HUDEP-2 (cell line): ENCODE measurements at regions not wholly inside any gene's neighbourhood (a gene's known extent, or its start where the extent isn't known, plus 50 kb on each side); places are given as distances from the start of the nearest gene placed in this dataset.
A peak's percentile ranks its signal among the peaks of the same experiment; 100 is the strongest.

ENCODE experiments used
- DNase-seq, 76 experiments: peaks; one replicate each; lab custom pipeline; 2025; ENCODE audit not compliant: unreplicated experiment in 76 of 76; lab: John Stamatoyannopoulos, UW

DNA sequence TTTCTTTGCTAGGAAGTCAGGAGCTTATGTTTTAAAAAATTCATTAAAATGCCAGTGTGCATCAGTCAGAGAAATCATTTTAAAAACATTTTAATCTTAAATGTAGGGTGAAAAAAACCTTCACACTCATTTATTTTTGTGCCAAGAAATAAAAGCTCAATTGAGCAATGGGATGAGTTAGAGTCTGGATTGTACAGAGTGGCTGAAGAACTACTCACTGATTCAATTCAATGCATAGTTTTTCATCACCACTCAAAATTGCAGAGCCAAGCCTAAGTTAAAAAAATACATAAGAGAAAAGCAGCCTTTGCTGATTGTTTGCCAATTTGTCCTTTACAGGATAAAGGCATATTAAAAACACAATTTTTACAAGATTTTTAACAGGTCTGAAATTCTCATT lies 168.2 kb upstream of the DMRTA1 start:
- no peak for DNase-seq

DNA sequence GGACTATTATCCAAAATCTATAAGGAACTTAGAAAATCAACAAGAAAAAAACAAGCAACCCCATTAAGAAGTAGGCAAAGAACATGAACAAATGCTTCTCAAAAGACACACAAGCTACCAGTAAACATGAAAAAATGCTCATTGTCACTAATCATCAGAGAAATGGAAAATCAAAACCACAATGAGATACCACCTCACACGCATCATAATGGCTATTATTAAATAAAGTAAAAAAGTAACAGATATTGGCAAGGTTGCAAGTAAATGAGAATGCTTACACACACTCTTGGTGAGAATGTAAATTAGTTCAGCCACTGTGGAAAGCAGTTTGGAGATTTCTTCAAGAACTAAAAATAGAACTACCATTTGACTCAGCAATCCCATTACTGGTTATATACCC lies 167.0 kb upstream of the DMRTA1 start:
- DNase-seq = no peak

DNA sequence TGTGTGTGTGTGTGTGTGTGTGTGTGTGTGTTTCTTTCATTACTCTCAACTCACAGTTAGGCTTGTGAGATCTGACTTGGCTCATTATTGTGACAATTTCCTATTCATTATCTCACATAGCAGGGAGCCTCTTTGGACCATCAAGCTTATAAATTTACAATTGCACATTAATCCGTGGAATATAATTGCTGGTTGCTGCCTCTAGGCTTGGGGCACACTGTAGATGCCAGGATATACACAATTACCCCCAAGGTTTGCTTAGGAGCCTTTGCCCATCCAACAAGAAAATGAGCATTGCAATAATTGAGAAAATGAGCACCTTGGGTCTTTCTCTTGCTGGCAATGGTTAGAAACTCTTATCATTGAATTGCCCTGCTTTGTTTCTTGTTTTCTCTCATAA lies 161.6 kb upstream of the DMRTA1 start:
- no peak for DNase-seq

DNA sequence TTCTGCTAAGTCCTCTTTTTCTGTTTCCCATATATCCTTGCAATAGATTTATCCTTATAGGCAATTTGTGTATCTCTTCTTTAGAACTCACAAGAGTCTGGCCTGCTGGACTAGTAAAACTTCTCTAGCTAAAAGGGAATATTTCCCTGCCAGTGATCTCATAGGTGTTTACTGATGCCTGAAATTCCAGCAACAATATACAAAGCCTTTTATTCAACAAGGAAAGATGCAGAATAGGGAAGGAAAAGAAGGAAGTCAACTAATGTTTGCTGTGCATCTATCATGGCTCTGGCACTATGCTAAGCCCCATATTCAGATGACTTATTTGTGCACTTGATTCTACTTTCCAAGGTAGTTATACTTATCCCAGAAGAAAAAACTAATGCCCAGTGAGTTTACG lies 160.0 kb upstream of the DMRTA1 start:
- no peak for DNase-seq

DNA sequence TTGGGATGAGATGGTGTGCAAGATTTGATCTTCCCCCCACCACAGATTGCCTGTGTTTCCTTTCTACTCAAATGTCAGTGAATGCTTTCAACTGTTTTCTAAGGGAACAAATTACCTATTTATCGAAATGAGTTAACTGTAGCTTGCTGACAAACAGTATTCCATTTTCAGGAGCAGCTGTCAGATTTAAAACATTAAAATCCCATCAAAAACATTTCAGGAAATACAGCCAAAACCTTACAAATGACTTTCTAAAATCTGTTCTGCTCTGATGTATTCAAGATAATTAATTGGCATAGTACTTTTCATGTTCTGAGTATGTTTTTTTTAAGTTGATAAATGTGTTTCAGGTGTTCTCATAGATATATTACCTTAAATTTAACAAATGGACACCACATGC lies 158.0 kb upstream of the DMRTA1 start:
- no peak for DNase-seq

DNA sequence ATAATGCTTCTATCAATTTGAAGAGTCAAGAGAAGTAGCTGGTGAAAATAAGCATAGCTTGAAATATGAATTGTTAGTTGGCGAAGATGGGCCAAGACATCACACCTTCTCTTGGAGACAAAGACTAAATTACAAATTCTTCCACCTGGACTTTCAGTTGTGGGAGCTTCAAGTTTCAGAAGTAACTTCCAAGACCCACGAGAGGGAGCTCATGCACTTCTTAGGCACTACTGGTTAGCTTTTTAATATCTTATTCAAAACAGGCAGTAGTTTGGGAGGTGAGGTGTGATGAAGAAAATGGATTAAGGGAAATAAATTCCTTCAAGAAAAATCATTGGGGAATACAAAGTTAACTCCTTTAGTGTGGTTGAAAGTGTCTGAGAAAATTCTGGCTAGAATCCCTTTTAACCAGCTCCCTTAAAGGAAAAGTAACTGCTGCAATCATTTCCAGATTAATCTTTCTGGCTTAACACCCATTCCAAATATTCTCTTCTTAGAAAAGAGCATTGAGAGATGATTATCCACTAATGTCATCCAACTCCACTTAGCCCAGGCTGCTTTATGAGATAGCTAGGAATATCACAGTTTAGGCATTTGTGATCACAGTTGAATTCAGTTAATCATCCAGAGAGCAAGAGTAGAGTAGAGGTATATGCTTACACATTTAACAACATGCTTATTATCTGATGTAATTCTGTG lies 139.5 kb upstream of the DMRTA1 start:
- peak in 12 of 76 experiments; percentile 1 to 28 (median 6) for DNase-seq

DNA sequence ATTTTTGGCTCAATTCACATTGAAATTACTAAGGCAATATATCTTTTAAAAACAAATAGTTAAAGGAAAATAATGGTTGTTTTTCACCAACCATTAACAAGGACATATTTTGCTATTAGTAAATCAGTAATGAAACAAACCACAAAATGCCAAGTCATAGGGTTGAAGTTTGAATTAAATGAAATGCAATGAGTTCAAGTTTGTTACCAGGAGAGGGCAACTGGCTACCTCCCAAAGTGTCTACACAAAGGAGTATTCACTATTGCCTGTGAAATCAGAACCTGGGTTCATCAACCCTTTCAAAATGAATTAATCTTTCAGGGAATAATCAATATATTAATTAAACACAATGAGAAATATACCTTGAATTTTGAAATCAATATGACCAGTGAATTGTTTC lies 138.4 kb upstream of the DMRTA1 start:
- DNase-seq = no peak

DNA sequence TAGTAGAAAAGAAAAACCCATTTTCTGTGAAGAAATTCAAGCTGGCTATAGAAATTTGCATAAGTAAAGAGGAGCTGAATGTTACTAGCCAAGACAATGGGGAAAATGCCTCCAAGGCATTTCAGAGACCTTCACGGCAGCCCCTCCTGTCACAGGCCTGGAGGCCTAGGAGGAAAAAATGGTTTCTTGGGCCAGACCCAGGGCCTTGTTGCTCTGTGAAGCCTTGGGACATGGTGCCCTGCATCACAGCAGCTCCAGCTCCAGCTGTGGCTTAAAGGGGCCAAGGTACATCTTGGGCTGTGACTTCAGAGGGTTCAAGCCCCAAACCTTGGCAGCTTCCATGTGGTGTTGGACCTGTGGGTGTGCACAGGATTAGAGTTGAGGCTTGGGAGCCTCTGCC lies 130.0 kb upstream of the DMRTA1 start:
- DNase-seq = no peak

DNA sequence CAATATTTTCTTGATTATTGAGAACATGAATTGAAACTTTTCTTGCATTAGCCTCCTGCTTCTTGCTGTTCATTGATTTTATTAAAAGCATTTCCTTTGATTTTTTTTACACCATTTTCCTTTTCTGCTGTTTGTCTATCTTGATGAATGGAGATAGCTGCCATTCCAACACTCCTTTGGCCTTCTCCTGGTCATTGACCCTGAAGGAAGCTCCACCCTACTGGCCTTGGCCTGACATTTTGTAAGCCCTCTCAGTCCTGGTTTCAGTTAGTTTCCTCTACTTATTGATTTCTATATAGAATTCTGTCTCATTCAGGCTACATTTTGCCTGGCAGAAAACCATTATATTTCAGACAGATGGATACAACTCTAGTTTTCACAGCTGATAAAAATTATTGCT lies 115.1 kb upstream of the DMRTA1 start:
- no peak for DNase-seq

DNA sequence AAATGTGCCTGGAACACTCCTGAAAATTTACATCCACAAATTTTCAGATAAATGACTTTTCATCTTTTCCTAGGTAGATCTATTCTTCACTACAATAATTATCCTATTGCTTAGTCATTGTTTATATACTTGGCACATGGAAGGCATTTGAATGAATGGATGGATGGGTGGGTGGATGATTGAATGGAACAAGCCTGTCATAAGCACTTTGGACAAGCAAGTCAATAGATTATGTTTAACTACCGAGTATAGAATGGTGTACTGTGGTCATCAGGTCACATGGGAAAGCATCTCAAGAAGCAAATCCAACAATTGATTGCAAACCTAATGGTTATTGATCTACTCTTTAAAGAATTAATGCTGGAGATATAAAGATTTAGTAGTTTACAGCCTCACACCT lies 114.4 kb upstream of the DMRTA1 start:
- no peak for DNase-seq

DNA sequence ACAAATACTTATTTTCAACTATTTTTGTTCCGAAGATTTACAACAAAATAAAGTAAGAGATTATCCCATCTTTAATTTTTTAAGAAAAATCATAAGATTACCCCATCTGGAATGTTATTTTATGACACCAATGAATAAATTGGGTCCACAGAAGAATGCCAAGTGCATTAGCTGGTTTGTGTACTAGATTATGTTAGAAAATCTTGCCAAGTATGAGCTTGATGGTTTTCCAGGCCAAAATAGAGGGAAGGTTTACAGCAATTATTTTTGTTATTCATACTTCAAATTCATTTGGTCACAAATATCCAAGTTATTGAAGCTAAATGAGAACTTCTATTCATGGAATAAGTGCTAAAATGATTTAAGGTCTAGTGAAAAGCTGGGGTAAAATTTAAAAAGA lies 109.4 kb upstream of the DMRTA1 start:
- no peak for DNase-seq

DNA sequence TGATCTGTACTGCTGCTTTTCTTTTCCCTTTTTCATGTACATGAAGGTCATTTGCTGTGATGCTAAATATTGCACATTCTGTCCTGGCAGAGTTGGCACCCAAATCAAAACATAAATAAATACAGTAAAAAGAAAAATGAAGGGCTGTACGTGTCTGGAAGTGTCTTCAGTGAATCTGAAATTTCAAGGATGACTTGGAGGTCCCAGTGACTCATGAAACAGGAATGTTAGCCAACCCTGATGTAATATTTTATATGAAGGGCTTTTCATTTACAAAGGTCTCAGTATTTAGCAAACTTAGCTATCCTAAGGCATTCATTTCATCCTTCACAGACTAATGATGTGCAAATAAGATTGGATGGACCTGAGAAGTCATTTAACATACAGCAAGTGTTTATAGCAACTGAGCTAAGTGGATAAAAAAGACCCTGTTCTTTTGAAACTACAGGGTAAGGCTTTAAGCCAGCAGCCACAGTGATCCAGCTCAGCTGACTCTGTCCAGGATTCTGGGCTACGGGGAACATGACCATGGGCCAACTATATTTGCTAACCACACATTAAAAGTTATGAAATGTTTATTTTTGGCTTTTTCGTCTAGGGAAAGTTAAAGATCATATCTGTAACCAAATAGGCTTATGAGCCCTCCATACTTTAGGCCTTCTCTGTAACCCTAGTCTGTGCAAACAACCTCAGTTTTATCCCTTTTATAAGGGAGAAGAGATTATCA lies 104.0 kb upstream of the DMRTA1 start:
- DNase-seq = no peak

DNA sequence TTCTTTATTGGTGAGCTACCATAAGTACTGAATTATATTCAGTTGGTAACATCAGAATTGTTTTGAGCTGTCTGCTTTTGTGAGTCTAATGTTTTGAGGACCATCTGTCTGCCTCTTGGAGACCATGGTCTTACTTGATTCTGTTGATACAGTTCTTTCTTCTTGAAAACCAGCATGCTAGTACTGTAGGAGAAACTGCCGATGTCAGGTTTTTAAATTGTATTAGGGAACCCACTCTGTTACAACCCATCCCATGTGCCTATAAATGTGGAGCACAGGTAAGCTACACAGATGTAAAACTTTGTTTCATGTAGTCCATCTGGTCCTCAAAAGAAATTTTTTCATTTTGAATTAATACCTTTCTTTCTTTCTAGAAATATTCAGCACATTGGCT lies 103.4 kb upstream of the DMRTA1 start:
- DNase-seq = no peak

DNA sequence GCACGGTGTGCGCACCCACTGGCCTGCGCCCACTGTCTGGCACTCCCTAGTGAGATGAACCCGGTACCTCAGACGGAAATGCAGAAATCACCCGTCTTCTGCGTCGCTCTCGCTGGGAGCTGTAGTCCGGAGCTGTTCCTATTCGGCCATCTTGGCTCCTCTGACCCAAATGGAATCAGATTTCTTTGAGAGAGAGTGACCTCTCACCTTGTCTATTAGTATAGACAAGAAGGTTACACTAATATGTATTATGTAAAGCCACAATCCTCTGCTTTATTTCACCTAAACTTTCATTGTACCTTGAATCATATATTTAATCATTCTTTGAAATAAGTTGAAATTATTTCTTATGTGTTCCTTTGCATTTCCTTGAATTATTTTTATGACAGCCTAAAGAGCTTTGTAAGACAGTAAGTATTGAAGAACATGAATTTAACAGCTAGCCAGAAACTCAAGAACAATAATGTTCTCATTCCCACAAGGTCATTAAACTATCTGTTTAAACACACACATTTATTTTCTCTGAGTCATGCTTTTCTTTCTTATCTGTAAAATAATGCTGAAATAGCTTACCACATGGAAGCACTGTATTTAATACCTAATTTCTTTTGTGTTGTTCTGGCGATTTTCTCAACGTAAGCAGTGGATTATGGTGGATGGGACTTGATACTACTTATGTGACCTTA lies 91.8 kb upstream of the DMRTA1 start:
- DNase-seq = no peak

DNA sequence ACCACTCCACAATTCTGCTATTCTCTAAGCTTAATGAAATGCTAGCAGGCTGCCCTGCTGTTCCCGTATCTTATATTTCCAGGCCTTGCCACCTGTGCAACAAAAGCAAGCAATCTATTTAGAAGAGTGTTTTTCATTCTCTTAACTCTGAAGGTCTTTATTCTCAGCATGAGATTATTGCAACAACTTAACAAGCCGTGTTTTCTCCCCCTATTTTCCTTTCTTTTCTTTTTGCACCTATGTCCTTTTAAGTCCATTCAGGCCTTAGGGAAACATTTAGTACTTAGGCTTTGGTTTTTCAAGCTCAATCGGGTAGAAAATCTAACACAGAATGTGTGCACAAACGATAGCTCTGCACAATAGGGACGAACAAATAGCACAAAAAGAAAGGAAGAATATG lies 89.6 kb upstream of the DMRTA1 start:
- DNase-seq = no peak

DNA sequence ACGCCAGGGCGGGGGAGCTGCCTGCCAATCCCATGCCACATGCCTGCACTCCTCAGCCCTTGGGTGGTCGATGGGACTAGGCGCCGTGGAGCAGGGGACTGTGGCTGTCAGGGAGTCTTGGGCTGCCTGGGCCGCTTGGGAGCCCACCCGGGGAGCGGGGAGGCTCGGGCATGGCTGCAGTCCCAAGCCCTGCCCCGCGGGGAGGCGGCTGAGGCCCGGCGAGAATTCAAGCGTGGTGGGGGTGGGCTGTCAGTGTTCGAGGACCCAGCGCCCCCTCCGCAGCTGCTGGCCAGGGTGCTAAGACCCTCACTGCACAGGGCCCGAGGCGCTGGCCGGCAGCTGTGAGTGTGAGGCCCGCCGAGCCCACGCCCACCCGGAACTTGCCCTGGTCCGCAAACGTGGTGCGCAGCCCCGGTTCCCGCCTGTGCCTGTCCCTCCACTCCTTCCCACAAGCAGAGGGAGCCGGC lies 83.2 kb upstream of the DMRTA1 start:
- no peak for DNase-seq

DNA sequence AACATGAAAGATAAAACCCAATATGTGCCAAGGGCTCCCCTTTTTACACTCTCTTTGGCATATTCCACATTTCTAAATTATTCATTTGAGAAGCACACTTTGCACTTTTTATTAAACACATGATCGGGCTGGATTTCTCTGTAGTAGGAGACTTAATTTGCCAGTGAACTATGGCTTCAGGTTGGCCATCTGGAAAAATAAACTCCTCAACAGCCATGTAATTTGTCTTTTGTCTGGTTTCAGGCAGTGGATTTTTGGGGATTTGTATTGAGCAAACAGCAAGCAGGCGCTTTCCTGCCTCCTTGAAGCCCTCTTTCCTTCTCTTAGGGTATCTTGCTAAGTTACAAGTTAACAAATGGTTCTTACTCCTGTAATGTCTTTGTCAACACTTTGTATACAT lies 73.0 kb upstream of the DMRTA1 start:
- DNase-seq = no peak

DNA sequence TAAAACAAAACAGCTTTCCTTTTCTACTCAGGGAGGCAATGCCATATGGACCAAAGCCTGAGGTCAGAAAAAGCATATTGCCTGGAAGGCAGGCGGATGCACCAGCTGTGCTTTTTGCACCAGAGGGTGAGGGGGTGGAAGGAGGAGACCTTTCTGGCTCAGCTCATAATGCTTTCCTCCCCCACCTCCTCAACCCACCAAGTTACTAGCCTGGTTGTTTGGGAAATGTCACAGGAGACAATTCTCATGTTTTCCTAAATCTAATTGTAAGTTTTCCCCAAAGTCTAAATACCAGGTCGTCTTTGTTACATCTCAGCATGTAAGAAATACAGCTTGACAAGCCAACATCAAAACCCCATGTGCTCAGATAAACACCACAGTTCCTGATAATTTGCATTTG lies 72.6 kb upstream of the DMRTA1 start:
- DNase-seq = no peak

DNA sequence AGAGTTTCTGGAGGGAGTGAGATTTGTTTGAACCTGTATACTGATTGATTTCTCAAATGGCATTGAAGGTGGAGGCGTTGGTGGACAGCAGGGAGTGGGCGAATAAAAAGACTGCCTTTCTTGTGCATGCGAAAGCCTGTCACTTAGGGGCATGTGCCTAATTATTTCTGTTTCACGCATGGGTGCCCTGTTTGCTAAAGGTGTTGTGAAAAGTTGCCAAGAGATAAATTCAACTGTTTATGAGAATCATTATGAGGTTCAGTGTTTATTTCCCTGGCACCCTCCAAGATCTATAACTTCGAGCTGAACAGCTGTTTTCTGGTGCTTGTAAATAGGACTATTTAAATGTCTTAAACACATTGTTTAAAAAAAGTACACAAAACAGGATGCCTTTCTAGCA lies 67.4 kb upstream of the DMRTA1 start:
- no peak for DNase-seq

DNA sequence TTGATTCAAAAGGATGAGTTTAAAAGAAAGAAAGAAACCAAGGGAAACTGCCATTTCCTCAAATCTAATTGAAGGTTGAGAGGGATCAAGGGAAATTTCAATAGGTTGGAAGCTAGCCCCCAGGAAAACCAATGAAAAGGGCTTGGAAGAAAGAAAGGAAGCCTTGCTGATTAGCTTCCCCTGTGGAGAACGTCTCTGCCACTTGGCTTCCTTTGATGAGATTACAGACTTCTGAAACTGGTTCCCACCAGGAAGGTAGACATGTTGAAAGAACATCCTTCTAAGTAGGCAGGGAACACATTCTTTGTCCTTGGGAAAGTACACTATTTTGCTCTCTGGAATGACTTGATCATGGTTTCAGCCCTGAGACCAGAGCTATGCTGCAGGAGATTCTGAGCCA lies 65.5 kb upstream of the DMRTA1 start:
- no peak for DNase-seq

DNA sequence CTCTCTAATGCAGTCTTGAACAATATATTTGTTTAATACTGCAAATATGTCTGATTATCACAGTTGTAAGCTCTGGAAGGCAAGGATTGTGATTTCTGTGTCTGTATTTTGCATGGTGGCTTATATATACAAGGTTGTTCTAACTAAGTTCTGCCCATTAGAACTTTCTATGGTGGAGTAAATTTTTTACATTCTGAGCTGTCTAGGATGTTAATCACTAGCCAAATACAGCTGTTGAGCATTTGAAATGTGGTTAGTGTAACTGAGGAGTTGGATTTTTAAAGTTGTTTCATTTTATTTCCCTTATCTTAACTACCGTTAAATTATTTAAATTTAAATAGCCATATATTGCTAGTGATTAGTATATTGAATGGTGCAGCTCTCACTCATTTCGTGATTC lies 64.3 kb upstream of the DMRTA1 start:
- DNase-seq = no peak

DNA sequence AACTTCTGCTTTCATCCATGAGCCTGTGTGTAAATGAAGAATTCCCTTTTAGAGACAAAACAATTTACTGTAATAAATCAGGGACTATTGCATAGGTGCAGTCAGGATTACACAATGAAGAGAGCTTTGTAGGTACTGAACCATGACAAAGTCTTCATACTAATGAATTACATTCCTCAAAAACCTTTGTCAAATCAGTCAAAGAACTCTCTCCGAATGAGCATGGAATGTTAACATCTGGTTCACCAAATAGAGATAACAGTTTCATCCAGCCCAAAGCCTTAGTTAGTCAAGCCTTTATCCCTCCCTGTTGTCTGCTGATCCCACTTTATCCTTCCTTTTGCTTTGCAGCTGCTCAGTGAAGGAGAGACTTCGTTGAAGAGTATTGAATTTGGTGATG lies 62.9 kb upstream of the DMRTA1 start:
- DNase-seq = no peak
